Activated naive CD8-positive, alpha-beta T cell treated with anti-CD3 and anti-CD28 coated beads for 36 hours (primary cell): ENCODE measurements at regions not wholly inside any gene's neighbourhood (a gene's known extent, or its start where the extent isn't known, plus 50 kb on each side); places are given as distances from the start of the nearest gene placed in this dataset.

Experiments used
- DNase-seq: peaks from one replicate; pipeline ENCODE4 v3.0.0; 2021
- H3K27ac Mint-ChIP-seq: one replicate; pipeline ENCODE4 v1.8.0; 2022; ENCODE audit warnings: mild to moderate bottlenecking, moderate library complexity, mixed read lengths
- H3K27me3 Mint-ChIP-seq: one replicate; pipeline ENCODE4 v1.8.0; 2022; ENCODE audit warnings: mild to moderate bottlenecking, mixed read lengths
- H3K36me3 Mint-ChIP-seq: one replicate; pipeline ENCODE4 v1.8.0; 2021; ENCODE audit warnings: mild to moderate bottlenecking, mixed read lengths
- H3K4me1 Mint-ChIP-seq: one replicate; pipeline ENCODE4 v1.8.0; 2021; ENCODE audit warnings: mixed read lengths
- H3K4me3 Mint-ChIP-seq: one replicate; pipeline ENCODE4 v1.8.0; 2022; ENCODE audit warnings: mild to moderate bottlenecking, moderate library complexity, mixed read lengths
- H3K9me3 Mint-ChIP-seq: one replicate; pipeline ENCODE4 v1.8.0; 2022; ENCODE audit warnings: mixed read lengths

- no peak overlapping the region for H3K27ac Mint-ChIP-seq
- no peak overlapping the region for H3K4me3 Mint-ChIP-seq
- no peak for DNase-seq
- no peaks in the 10 kb centered on the region for H3K27me3 Mint-ChIP-seq
- no peaks in the 10 kb centered on the region for H3K9me3 Mint-ChIP-seq
- H3K36me3 Mint-ChIP-seq, result no peaks in the 10 kb centered on the region
- H3K4me1 Mint-ChIP-seq, result no peaks in the 10 kb centered on the region
Measured at GRCh38 chr21:25031750-25032149, 575.5 kb downstream of the MRPL39 start.

GRCh38 chr21:25029580-25029979 lies 577.7 kb downstream of the MRPL39 start:
- Mint-ChIP-seq H3K4me3 (no peak overlapping the region), H3K9me3 (no peaks in the 10 kb centered on the region), H3K4me1 (no peaks in the 10 kb centered on the region), H3K27ac (no peak overlapping the region), H3K36me3 (no peaks in the 10 kb centered on the region), H3K27me3 (no peaks in the 10 kb centered on the region)
- no peak for DNase-seq

- no peaks in the 10 kb centered on the region for H3K4me1 Mint-ChIP-seq
- H3K27me3 Mint-ChIP-seq, result no peaks in the 10 kb centered on the region
- no peak overlapping the region for H3K4me3 Mint-ChIP-seq
- peaks cover 5% of the 10 kb centered on the region for H3K9me3 Mint-ChIP-seq
- H3K36me3 Mint-ChIP-seq, result no peaks in the 10 kb centered on the region
- DNase-seq, result no peak
- H3K27ac Mint-ChIP-seq, result no peak overlapping the region
Measured at GRCh38 chr21:25025596-25025995, 581.7 kb downstream of the MRPL39 start.

GRCh38 chr21:25024639-25025038 lies 582.6 kb downstream of the MRPL39 start:
- peaks cover 5% of the 10 kb centered on the region for H3K9me3 Mint-ChIP-seq
- no peaks in the 10 kb centered on the region for H3K36me3 Mint-ChIP-seq
- no peak overlapping the region for H3K27ac Mint-ChIP-seq
- no peaks in the 10 kb centered on the region for H3K27me3 Mint-ChIP-seq
- no peaks in the 10 kb centered on the region for H3K4me1 Mint-ChIP-seq
- H3K4me3 Mint-ChIP-seq, result no peak overlapping the region
- no peak for DNase-seq

GRCh38 chr21:25005388-25005787 lies 601.9 kb downstream of the MRPL39 start:
- no peaks in the 10 kb centered on the region for H3K27me3 Mint-ChIP-seq
- H3K9me3 Mint-ChIP-seq, result peaks cover 2% of the 10 kb centered on the region
- no peak overlapping the region for H3K27ac Mint-ChIP-seq
- H3K4me3 Mint-ChIP-seq, result no peak overlapping the region
- DNase-seq, result no peak
- H3K36me3 Mint-ChIP-seq, result no peaks in the 10 kb centered on the region
- no peaks in the 10 kb centered on the region for H3K4me1 Mint-ChIP-seq

- no peaks in the 10 kb centered on the region for H3K27me3 Mint-ChIP-seq
- no peaks in the 10 kb centered on the region for H3K4me1 Mint-ChIP-seq
- no peak for DNase-seq
- H3K4me3 Mint-ChIP-seq, result no peak overlapping the region
- H3K9me3 Mint-ChIP-seq, result peaks cover 2% of the 10 kb centered on the region
- no peaks in the 10 kb centered on the region for H3K36me3 Mint-ChIP-seq
- H3K27ac Mint-ChIP-seq, result no peak overlapping the region
Measured at GRCh38 chr21:25002676-25003075, 604.6 kb downstream of the MRPL39 start.

GRCh38 chr21:24995216-24995615 lies 612.1 kb downstream of the MRPL39 start:
- H3K4me1 Mint-ChIP-seq, result no peaks in the 10 kb centered on the region
- DNase-seq, result no peak
- no peak overlapping the region for H3K4me3 Mint-ChIP-seq
- H3K36me3 Mint-ChIP-seq, result no peaks in the 10 kb centered on the region
- H3K27ac Mint-ChIP-seq, result no peak overlapping the region
- H3K9me3 Mint-ChIP-seq, result no peaks in the 10 kb centered on the region
- H3K27me3 Mint-ChIP-seq, result no peaks in the 10 kb centered on the region

GRCh38 chr21:24994717-24995116 lies 612.6 kb downstream of the MRPL39 start:
- Mint-ChIP-seq H3K27me3 (no peaks in the 10 kb centered on the region), H3K27ac (no peak overlapping the region), H3K36me3 (no peaks in the 10 kb centered on the region), H3K4me3 (no peak overlapping the region), H3K4me1 (no peaks in the 10 kb centered on the region), H3K9me3 (no peaks in the 10 kb centered on the region)
- DNase-seq, result no peak

GRCh38 chr21:24989516-24989915 lies 617.8 kb downstream of the MRPL39 start:
- no peak overlapping the region for H3K27ac Mint-ChIP-seq
- H3K4me1 Mint-ChIP-seq, result no peaks in the 10 kb centered on the region
- H3K4me3 Mint-ChIP-seq, result no peak overlapping the region
- H3K27me3 Mint-ChIP-seq, result no peaks in the 10 kb centered on the region
- H3K36me3 Mint-ChIP-seq, result no peaks in the 10 kb centered on the region
- DNase-seq, result no peak
- H3K9me3 Mint-ChIP-seq, result no peaks in the 10 kb centered on the region

- Mint-ChIP-seq H3K36me3 (no peaks in the 10 kb centered on the region), H3K27ac (no peak overlapping the region), H3K9me3 (no peaks in the 10 kb centered on the region), H3K27me3 (no peaks in the 10 kb centered on the region), H3K4me3 (no peak overlapping the region), H3K4me1 (no peaks in the 10 kb centered on the region)
- DNase-seq, result no peak
Measured at GRCh38 chr21:24988941-24989340, 618.3 kb downstream of the MRPL39 start.

- Mint-ChIP-seq H3K36me3 (no peaks in the 10 kb centered on the region), H3K4me3 (no peak overlapping the region), H3K4me1 (no peaks in the 10 kb centered on the region), H3K27me3 (no peaks in the 10 kb centered on the region), H3K9me3 (peaks cover 10% of the 10 kb centered on the region), H3K27ac (no peak overlapping the region)
- no peak for DNase-seq
Measured at GRCh38 chr21:24976238-24976637, 631.0 kb downstream of the MRPL39 start.

- Mint-ChIP-seq H3K4me1 (no peaks in the 10 kb centered on the region), H3K9me3 (peaks cover 11% of the 10 kb centered on the region), H3K4me3 (no peak overlapping the region), H3K36me3 (no peaks in the 10 kb centered on the region), H3K27ac (no peak overlapping the region), H3K27me3 (no peaks in the 10 kb centered on the region)
- no peak for DNase-seq
Measured at GRCh38 chr21:24969068-24969467, 638.2 kb downstream of the MRPL39 start.

- no peaks in the 10 kb centered on the region for H3K27me3 Mint-ChIP-seq
- no peak for DNase-seq
- no peaks in the 10 kb centered on the region for H3K36me3 Mint-ChIP-seq
Measured at GRCh38 chr21:24955275-24955961, 651.9 kb downstream of the MRPL39 start.

GRCh38 chr21:24948186-24948585 lies 659.1 kb downstream of the MRPL39 start:
- H3K4me1 Mint-ChIP-seq, result no peaks in the 10 kb centered on the region
- no peaks in the 10 kb centered on the region for H3K9me3 Mint-ChIP-seq
- H3K4me3 Mint-ChIP-seq, result no peak overlapping the region
- H3K27me3 Mint-ChIP-seq, result no peaks in the 10 kb centered on the region
- no peak for DNase-seq
- H3K36me3 Mint-ChIP-seq, result no peaks in the 10 kb centered on the region
- H3K27ac Mint-ChIP-seq, result no peak overlapping the region

More at GRCh38 chr21:24955275-24955961, 651.9 kb downstream of the MRPL39 start:
- H3K27ac Mint-ChIP-seq, result no peak overlapping the region
- H3K4me1 Mint-ChIP-seq, result peaks cover 3% of the 10 kb centered on the region
- H3K9me3 Mint-ChIP-seq, result peaks cover 3% of the 10 kb centered on the region
- no peak overlapping the region for H3K4me3 Mint-ChIP-seq

- H3K4me1 Mint-ChIP-seq, result no peaks in the 10 kb centered on the region
Measured at GRCh38 chr21:24945910-24946309, 661.4 kb downstream of the MRPL39 start.

GRCh38 chr21:24941316-24942185 lies 665.7 kb downstream of the MRPL39 start:
- no peak for DNase-seq
- Mint-ChIP-seq H3K9me3 (no peaks in the 10 kb centered on the region), H3K27me3 (no peaks in the 10 kb centered on the region), H3K4me3 (no peak overlapping the region), H3K4me1 (no peaks in the 10 kb centered on the region), H3K36me3 (no peaks in the 10 kb centered on the region), H3K27ac (no peak overlapping the region)

More at GRCh38 chr21:24945910-24946309, 661.4 kb downstream of the MRPL39 start:
- Mint-ChIP-seq H3K4me3 (no peak overlapping the region), H3K36me3 (no peaks in the 10 kb centered on the region), H3K9me3 (no peaks in the 10 kb centered on the region), H3K27me3 (no peaks in the 10 kb centered on the region), H3K27ac (no peak overlapping the region)
- DNase-seq, result no peak
